Caco-2 (cell line): ENCODE measurements at regions not wholly inside any gene's neighbourhood (a gene's known extent, or its start where the extent isn't known, plus 50 kb on each side); places are given as distances from the start of the nearest gene placed in this dataset.
A peak's percentile ranks its signal among the peaks of the same experiment; 100 is the strongest.

Source experiments
- BruUV-seq: library from RNA; stranded (reverse); fragments of 400-500 nt; replicated peaks from 2 replicates; lab custom pipeline; 2021; lab: Mats Ljungman, UMichigan
- CTCF ChIA-PET: fragments of 300-600 bp; sonication (Branson Sonifier 250); formaldehyde crosslinking; loops from one replicate; lab custom pipeline; 2022; ENCODE audit warnings: antibody characterized with exemption; lab: Charles Lee
- POLR2A ChIA-PET: fragments of 300-600 bp; sonication (Branson Sonifier 250); formaldehyde crosslinking; loops from one replicate; lab custom pipeline; 2022; ENCODE audit warnings: antibody characterized with exemption; lab: Charles Lee
- DNase-seq, 2 experiments: peaks; one replicate each; pipeline versions ENCODE4 v3.0.0 to v3.0.0-alpha.2; 2020 to 2022
- H3K27me3 ChIP-seq: replicated peaks from 2 replicates; pipeline ENCODE4 v1.6.0; 2011; ENCODE audit warnings: low read length; ENCODE audit not compliant: control insufficient read depth, insufficient read depth
- H3K36me3 ChIP-seq: 2 replicates; pipeline ENCODE4 v1.5.1; 2011; ENCODE audit warnings: low read length; ENCODE audit not compliant: control insufficient read depth, insufficient read depth
- H3K4me1 ChIP-seq: fragments of 250-450 bp; sonication (Bioruptor Pico); 2 replicates; pipeline ENCODE4 v1.5.1; 2020; ENCODE audit warnings: mild to moderate bottlenecking
- H3K4me3 ChIP-seq: 2 replicates; pipeline ENCODE4 v1.5.1; 2011; ENCODE audit warnings: low read depth, mild to moderate bottlenecking, control low read depth, low read length
- H3K9me3 ChIP-seq: fragments of 250-450 bp; sonication (Bioruptor Pico); 2 replicates; pipeline ENCODE4 v1.5.1; 2020; ENCODE audit warnings: mild to moderate bottlenecking, moderate library complexity
- H3K27ac Mint-ChIP-seq: one replicate; pipeline ENCODE4 v1.8.0; 2022; ENCODE audit warnings: mixed read lengths; ENCODE audit not compliant: unreplicated experiment
- H3K27me3 Mint-ChIP-seq: one replicate; pipeline ENCODE4 v1.8.0; 2022; ENCODE audit warnings: mixed read lengths; ENCODE audit not compliant: insufficient read depth, unreplicated experiment
- H3K36me3 Mint-ChIP-seq: one replicate; pipeline ENCODE4 v1.8.0; 2022; ENCODE audit warnings: mild to moderate bottlenecking, mixed read lengths; ENCODE audit not compliant: insufficient read depth, unreplicated experiment
- H3K4me1 Mint-ChIP-seq: one replicate; pipeline ENCODE4 v1.8.0; 2022; ENCODE audit warnings: low read depth, mixed read lengths; ENCODE audit not compliant: unreplicated experiment
- H3K4me3 Mint-ChIP-seq: one replicate; pipeline ENCODE4 v1.8.0; 2022; ENCODE audit warnings: mild to moderate bottlenecking, moderate library complexity, mixed read lengths; ENCODE audit not compliant: unreplicated experiment
- H3K9me3 Mint-ChIP-seq: one replicate; pipeline ENCODE4 v1.8.0; 2022; ENCODE audit warnings: mixed read lengths; ENCODE audit not compliant: unreplicated experiment
- intact Hi-C: fragments of 100-400 bp; cut with micrococcal nuclease; formaldehyde crosslinking; loops from one replicate; pipeline ENCODE4 v1.10.0; 2022; ENCODE audit not compliant: unreplicated experiment
- TF ChIP-seq, protein P1 (sequence below), 2 experiments: fragments of 200-600 bp in 1 of 2; IDR thresholded peaks; 1 replicate in 1 of 2; 2 replicates in 1 of 2; pipeline versions ENCODE4 v1.5.1 to v1.8.0; 2011 to 2022; ENCODE audit warnings: antibody characterized with exemption in 1 of 2, control low read depth in 1 of 2, inconsistent platforms in 1 of 2, low read depth in 1 of 2, low read length in 1 of 2, mild to moderate bottlenecking in 1 of 2, moderate library complexity in 1 of 2; ENCODE audit not compliant: insufficient read depth in 1 of 2, severe bottlenecking in 1 of 2, unreplicated experiment in 1 of 2

DNA sequence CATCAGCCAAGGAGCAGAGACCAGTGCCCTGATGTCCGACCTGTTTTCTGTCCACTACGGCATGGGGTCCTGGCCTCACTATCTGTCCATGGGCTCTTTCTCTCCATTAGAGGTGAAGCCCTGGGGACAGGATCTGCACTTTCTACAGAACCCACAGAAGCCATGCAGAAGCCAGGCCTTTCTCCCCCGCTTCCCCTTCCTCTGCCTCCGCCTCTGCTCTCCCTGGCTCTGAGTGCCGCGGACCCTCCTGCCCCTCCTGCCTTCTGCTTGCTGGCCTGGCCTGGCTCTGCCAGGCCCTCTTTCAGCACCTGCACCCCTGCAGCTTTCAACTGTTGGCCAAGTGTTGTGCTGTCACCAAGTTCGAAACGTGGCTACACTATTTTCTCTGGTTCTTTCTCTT lies 439.8 kb upstream of the ZMIZ1 start:
- POLR2A ChIA-PET: no interaction called here

DNA sequence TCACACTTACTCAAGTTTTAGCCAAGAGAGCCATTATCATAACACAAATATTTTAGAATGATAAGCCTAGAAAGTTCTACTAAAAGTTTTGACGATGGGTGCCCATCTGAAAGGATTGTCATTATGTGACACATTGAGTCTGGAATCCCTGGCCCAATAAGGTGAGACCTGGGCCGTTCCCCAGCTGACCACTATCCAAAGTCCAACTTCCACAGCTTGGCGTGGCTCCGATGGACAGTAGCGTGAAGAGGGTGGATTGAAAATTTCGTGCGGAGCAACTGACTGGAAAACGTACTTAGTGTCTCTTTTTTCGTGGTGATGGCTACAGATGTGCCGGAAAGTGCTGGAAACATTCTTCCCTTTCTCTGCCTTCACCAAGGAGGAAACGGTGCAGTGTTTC lies 439.0 kb upstream of the ZMIZ1 start:
- BruUV-seq: no TSS peak
- POLR2A ChIA-PET: no interaction called here
- Mint-ChIP-seq H3K4me1 (peaks cover 31% of the 10 kb centered on the region), H3K36me3 (no peaks in the 10 kb centered on the region), H3K4me3 (no peak overlapping the region), H3K9me3 (no peaks in the 10 kb centered on the region), H3K27ac (peak overlapping the region; percentile 71), H3K27me3 (no peaks in the 10 kb centered on the region)
- no peak for DNase-seq
- H3K36me3 ChIP-seq: no peaks in the 10 kb centered on the region
- no peaks in the 10 kb centered on the region for H3K9me3 ChIP-seq
- CTCF ChIA-PET: no interaction called here
- H3K4me3 ChIP-seq: no peak overlapping the region
- TF ChIP-seq, protein P1, sequence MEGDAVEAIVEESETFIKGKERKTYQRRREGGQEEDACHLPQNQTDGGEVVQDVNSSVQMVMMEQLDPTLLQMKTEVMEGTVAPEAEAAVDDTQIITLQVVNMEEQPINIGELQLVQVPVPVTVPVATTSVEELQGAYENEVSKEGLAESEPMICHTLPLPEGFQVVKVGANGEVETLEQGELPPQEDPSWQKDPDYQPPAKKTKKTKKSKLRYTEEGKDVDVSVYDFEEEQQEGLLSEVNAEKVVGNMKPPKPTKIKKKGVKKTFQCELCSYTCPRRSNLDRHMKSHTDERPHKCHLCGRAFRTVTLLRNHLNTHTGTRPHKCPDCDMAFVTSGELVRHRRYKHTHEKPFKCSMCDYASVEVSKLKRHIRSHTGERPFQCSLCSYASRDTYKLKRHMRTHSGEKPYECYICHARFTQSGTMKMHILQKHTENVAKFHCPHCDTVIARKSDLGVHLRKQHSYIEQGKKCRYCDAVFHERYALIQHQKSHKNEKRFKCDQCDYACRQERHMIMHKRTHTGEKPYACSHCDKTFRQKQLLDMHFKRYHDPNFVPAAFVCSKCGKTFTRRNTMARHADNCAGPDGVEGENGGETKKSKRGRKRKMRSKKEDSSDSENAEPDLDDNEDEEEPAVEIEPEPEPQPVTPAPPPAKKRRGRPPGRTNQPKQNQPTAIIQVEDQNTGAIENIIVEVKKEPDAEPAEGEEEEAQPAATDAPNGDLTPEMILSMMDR (IDR thresholded peaks at IDR 0.05; ENCODE audit: insufficient read depth in 1 of 2, low read depth in 1 of 2, low read length in 1 of 2, severe bottlenecking in 1 of 2, unreplicated experiment in 1 of 2): no peak
- intact Hi-C loops: no loop called here
- no peaks in the 10 kb centered on the region for H3K27me3 ChIP-seq
- peaks cover 17% of the 10 kb centered on the region for H3K4me1 ChIP-seq

More for the DNA sequence above, 439.8 kb upstream of the ZMIZ1 start:
- Histone ChIP-seq H3K4me1 (peaks cover 15% of the 10 kb centered on the region; the same call in 1 of the 2 replicates), H3K4me3 (no peak overlapping the region), H3K9me3 (no peaks in the 10 kb centered on the region), H3K36me3 (no peaks in the 10 kb centered on the region), H3K27me3 (no peaks in the 10 kb centered on the region)
- DNase-seq: no peak
- Mint-ChIP-seq H3K36me3 (no peaks in the 10 kb centered on the region), H3K4me3 (no peak overlapping the region), H3K9me3 (no peaks in the 10 kb centered on the region), H3K27ac (peak overlapping the region; percentile 71), H3K27me3 (no peaks in the 10 kb centered on the region), H3K4me1 (peaks cover 24% of the 10 kb centered on the region)
- TF ChIP-seq, protein P1 (IDR thresholded peaks at IDR 0.05; ENCODE audit: insufficient read depth in 1 of 2, low read depth in 1 of 2, low read length in 1 of 2, severe bottlenecking in 1 of 2, unreplicated experiment in 1 of 2): no peak
- BruUV-seq: no TSS peak
- CTCF ChIA-PET: no interaction called here
- intact Hi-C loops: no loop called here

DNA sequence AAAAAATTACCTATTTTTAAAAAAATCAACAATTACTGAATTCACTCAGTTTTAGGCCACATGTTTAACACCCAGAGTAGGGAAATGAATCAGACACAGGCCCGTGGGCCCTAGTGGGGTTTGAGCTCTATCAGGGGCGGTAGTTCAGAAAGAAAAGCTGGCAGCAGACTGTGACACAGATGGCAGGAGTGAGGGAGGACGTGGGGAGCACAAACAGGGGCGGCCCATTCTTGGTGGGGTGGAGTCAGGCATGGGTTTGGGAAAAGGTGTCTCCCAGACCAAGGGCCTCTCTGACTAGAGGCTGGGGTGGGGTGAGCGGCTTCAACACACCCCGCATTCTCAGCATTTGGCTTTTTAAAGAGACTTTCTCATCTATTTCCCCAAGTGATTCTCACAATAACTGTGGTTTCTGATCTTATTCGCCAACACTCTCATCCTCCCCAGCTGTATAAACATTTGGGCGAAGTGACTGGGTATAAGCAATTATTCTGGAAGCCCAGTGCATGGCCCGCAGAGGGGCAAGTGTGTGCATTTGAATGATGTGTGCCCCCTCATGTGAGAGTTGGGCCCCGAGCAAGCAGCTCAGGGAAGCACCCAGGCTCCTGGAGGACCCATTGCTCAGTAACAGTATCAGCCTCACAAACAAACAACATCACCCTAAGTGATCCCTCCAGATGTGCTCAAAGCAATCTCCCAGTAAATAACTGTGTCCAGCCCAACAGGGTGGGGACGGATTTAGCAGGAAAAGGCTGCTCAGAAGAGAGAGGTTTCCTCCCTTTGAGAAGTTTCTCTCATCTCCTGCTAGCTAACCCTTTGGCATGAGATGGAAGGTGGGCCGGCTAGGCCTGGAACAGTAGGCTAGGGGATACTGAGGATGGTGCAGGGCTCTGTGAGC lies 437.6 kb upstream of the ZMIZ1 start:
- H3K9me3 ChIP-seq: no peaks in the 10 kb centered on the region
- H3K36me3 ChIP-seq: no peaks in the 10 kb centered on the region
- intact Hi-C loops: no loop called here
- no peaks in the 10 kb centered on the region for H3K27me3 Mint-ChIP-seq
- peaks cover 38% of the 10 kb centered on the region for H3K4me1 Mint-ChIP-seq
- no peaks in the 10 kb centered on the region for H3K27me3 ChIP-seq
- no peaks in the 10 kb centered on the region for H3K36me3 Mint-ChIP-seq
- H3K4me3 Mint-ChIP-seq: no peak overlapping the region
- ChIA-PET POLR2A (no interaction called here), CTCF (no interaction called here)
- H3K4me1 ChIP-seq: peaks cover 26% of the 10 kb centered on the region
- H3K4me3 ChIP-seq: no peak overlapping the region
- DNase-seq: no peak
- TF ChIP-seq, protein P1 (IDR thresholded peaks at IDR 0.05; ENCODE audit: insufficient read depth in 1 of 2, low read depth in 1 of 2, low read length in 1 of 2, severe bottlenecking in 1 of 2, unreplicated experiment in 1 of 2): no peak
- no peak overlapping the region for H3K27ac Mint-ChIP-seq
- BruUV-seq: no TSS peak
- no peaks in the 10 kb centered on the region for H3K9me3 Mint-ChIP-seq
